Activated CD8-positive, alpha-beta T cell treated with anti-CD3 and anti-CD28 coated beads for 36 hours (primary cell): ENCODE measurements at regions not wholly inside any gene's neighbourhood (a gene's known extent, or its start where the extent isn't known, plus 50 kb on each side); places are given as distances from the start of the nearest gene placed in this dataset.

Experiments
- ATAC-seq: fragments of 200-7000 bp; cut with Tn5 transposase; one replicate; pipeline ENCODE4 v1.10.0; 2021; ENCODE audit warnings: mild to moderate bottlenecking, moderate library complexity
- CTCF ChIA-PET: fragments of 350-600 bp; sonication (Branson Sonifier 250); formaldehyde crosslinking; loops from one replicate; lab custom pipeline; 2021; ENCODE audit warnings: antibody characterized with exemption; lab: Charles Lee
- POLR2A ChIA-PET: fragments of 350-600 bp; sonication (Branson Sonifier 250); formaldehyde crosslinking; loops from one replicate; lab custom pipeline; 2021; ENCODE audit warnings: antibody characterized with exemption; lab: Charles Lee
- DNase-seq: peaks from one replicate; pipeline ENCODE4 v3.0.0-alpha.2; 2020
- H3K27ac Mint-ChIP-seq: one replicate; pipeline ENCODE4 v1.8.0; 2021; ENCODE audit warnings: mild to moderate bottlenecking, mixed read lengths
- H3K27me3 Mint-ChIP-seq: one replicate; pipeline ENCODE4 v1.8.0; 2021; ENCODE audit warnings: mixed read lengths
- H3K36me3 Mint-ChIP-seq: one replicate; pipeline ENCODE4 v1.8.0; 2021; ENCODE audit warnings: low read depth, mixed read lengths
- H3K4me1 Mint-ChIP-seq: one replicate; pipeline ENCODE4 v1.8.0; 2021; ENCODE audit warnings: low read depth, mixed read lengths
- H3K4me3 Mint-ChIP-seq: one replicate; pipeline ENCODE4 v1.8.0; 2021; ENCODE audit warnings: mild to moderate bottlenecking, moderate library complexity, mixed read lengths
- H3K9me3 Mint-ChIP-seq: one replicate; pipeline ENCODE4 v1.8.0; 2021; ENCODE audit warnings: mixed read lengths
- CTCF ChIP-seq: fragments of 200-600 bp; IDR thresholded peaks from one replicate; pipeline ENCODE4 v1.8.0; 2022; ENCODE audit warnings: antibody characterized with exemption, mild to moderate bottlenecking
- intact Hi-C: fragments of 100-400 bp; cut with micrococcal nuclease; formaldehyde crosslinking; loops from one replicate; pipeline ENCODE4 v1.10.0; 2022

- DNase-seq = no peak
- Mint-ChIP-seq H3K4me1 (no peaks in the 10 kb centered on the region), H3K27me3 (no peaks in the 10 kb centered on the region), H3K27ac (no peak overlapping the region), H3K36me3 (no peaks in the 10 kb centered on the region), H3K4me3 (no peak overlapping the region), H3K9me3 (no peaks in the 10 kb centered on the region)
- no peak for TF ChIP-seq CTCF
- POLR2A ChIA-PET = no interaction called here
- intact Hi-C loops = loop anchor here (10.0 kb wide), 1 partner anchor 213 kb away; no protein-coding TSS in a partner anchor
- CTCF ChIA-PET = no interaction called here
- ATAC-seq = no peak
Measured at GRCh38 chr2:212898011-212898410, 253.4 kb downstream of the IKZF2 start.

GRCh38 chr2:212897296-212897695 lies 254.1 kb downstream of the IKZF2 start:
- no peak for TF ChIP-seq CTCF
- CTCF ChIA-PET = no interaction called here
- H3K9me3 Mint-ChIP-seq = no peaks in the 10 kb centered on the region
- H3K4me3 Mint-ChIP-seq = no peak overlapping the region
- no peaks in the 10 kb centered on the region for H3K27me3 Mint-ChIP-seq
- H3K36me3 Mint-ChIP-seq = no peaks in the 10 kb centered on the region
- POLR2A ChIA-PET = no interaction called here
- DNase-seq = no peak
- H3K4me1 Mint-ChIP-seq = no peaks in the 10 kb centered on the region
- intact Hi-C loops = loop anchor here (10.0 kb wide), 1 partner anchor 212 kb away; no protein-coding TSS in a partner anchor
- no peak overlapping the region for H3K27ac Mint-ChIP-seq
- no peak for ATAC-seq

DNA sequence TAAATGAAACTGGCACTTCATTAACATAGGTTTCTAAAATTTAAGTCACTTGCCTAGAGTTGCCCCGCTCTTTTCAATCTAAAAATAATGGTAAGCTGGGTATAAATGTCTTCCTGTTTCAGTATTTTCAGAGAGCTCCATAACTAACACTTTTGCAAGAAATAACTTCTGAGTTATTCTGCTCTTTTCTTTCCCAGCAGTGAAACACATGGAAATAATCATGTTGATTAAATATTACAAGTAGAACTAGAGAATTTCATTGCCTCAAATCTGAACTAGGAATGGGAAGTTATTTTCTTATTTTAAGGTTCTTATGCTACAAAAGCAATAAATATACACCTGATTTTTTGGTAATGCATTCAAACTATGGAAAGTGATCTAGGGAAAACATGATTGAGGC lies 257.4 kb downstream of the IKZF2 start:
- no peak for TF ChIP-seq CTCF

DNA sequence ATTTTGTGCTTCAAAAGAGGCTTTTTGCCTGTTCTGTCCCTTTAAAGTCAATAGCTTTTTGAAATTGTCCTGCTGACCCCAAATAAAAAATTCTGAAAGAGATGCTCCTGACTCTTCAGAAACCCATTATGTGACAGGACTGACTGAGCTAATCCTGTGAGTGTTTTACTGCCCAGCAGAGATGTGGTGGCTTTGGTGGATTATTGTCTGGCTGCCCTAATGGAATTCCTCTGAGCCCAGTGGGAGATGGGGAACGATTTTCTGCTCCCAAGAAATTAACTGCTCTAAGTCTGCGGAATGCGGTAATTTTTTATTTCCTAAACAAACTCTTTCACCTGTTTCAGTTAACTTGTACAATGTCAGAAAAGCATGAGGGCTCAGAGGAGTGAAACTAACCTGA lies 258.2 kb downstream of the IKZF2 start:
- Mint-ChIP-seq H3K36me3 (no peaks in the 10 kb centered on the region), H3K27ac (no peak overlapping the region), H3K27me3 (no peaks in the 10 kb centered on the region), H3K4me3 (no peak overlapping the region), H3K4me1 (peaks cover 2% of the 10 kb centered on the region), H3K9me3 (no peaks in the 10 kb centered on the region)
- no peak for DNase-seq
- TF ChIP-seq CTCF = no peak
- intact Hi-C loops = loop anchor here (10.0 kb wide), 1 partner anchor 208 kb away; no protein-coding TSS in a partner anchor
- ChIA-PET POLR2A (no interaction called here), CTCF (interaction anchor here (1.6 to 2.0 kb wide), 2 partner anchors 11 to 115 kb away, joined by 4 to 7 read pairs; no protein-coding TSS in a partner anchor)
- no peak for ATAC-seq

More for the DNA sequence above, 257.4 kb downstream of the IKZF2 start:
- ATAC-seq (no peak), DNase-seq (no peak)
- intact Hi-C loops = loop anchor here (10.0 kb wide), 1 partner anchor 209 kb away; no protein-coding TSS in a partner anchor
- Mint-ChIP-seq H3K9me3 (no peaks in the 10 kb centered on the region), H3K27me3 (no peaks in the 10 kb centered on the region), H3K36me3 (no peaks in the 10 kb centered on the region), H3K4me1 (peaks cover 2% of the 10 kb centered on the region), H3K27ac (no peak overlapping the region), H3K4me3 (no peak overlapping the region)
- ChIA-PET CTCF (no interaction called here), POLR2A (no interaction called here)

DNA sequence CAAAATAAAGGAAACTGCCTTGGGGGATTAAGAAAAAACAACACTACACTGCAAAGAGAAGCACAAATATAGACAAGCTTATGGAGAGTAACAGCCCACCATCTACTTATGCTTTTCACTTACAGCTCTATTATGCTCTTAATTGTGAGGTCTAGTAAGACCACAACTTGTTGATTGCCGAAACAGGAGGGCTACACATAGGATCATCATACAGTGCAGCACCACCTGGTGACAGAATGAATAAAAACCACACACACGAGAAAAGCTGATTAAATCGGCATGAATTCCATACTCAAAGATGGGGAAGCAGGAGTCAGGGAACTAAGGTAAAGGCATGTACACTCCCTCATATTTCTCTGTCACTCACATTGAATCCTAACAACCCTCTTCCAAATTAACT lies 259.2 kb downstream of the IKZF2 start:
- H3K36me3 Mint-ChIP-seq = no peaks in the 10 kb centered on the region
- no peaks in the 10 kb centered on the region for H3K27me3 Mint-ChIP-seq
- ChIA-PET POLR2A (interaction anchor here (1.0 kb wide), 1 partner anchor 19 kb away, joined by 4 read pairs; no protein-coding TSS in a partner anchor), CTCF (interaction anchor here (0.6 to 2.0 kb wide), 5 partner anchors 10 to 261 kb away, joined by 3 to 7 read pairs (median 4); no protein-coding TSS in a partner anchor)
- intact Hi-C loops = loop anchor here (10.0 kb wide), 1 partner anchor 207 kb away; no protein-coding TSS in a partner anchor
- ATAC-seq (no peak), DNase-seq (peak; percentile 4)
- TF ChIP-seq CTCF = no peak
- H3K4me1 Mint-ChIP-seq = peaks cover 2% of the 10 kb centered on the region
- H3K9me3 Mint-ChIP-seq = no peaks in the 10 kb centered on the region
- H3K27ac Mint-ChIP-seq = no peak overlapping the region
- H3K4me3 Mint-ChIP-seq = no peak overlapping the region
